ENCODE measurements at regions not wholly inside any gene's neighbourhood (a gene's known extent, or its start where the extent isn't known, plus 50 kb on each side); places are given as distances from the start of the nearest gene placed in this dataset.

DNA sequence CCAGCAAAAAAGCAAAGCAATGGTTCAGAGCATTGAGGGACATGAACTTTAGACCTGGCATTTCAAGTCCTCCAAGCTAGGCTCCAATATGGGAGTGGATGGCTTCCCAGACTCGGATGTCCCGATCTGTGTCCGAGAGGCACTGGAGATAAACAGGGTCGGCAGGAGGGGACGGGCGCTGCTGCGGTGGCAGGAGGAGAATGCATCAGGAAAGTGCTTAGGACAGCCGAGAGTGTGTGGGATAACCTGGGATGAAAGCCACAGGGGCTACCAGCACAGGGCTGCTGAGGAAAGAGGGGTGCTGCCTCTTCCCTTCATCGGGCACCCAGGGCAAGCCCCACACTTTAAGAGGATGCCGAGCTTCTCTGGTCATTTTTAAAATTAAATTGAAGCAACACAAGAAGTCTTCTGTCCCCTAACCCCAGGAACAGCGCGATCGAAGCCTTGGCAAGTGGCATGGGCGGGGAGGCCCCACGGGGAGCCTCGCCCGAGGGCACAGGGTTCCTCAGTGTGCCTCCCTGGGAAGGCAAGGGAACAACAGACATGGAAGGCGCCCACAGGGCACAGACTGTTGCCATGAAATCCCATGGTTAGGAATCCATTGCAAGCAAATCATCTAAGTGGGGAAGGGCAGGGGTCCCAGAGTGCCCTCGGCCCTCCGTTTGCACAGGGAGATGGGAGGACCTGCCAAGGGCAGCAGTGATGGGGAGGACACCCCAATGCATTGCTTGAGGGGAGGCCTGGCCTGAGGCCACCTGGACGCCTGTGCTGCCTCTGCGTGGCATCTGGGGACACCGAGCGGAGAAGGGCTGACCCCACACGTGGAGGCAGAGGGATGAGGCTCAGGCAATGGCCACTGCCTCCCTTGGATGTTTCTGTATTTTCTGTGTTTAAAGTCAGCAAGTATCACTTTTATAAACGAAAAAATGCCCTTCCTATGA, 78.5 kb upstream of the GPC1 start:
- Mint-ChIP-seq H3K27ac (ENCODE audit: unreplicated experiment) (no peak overlapping the region), H3K27me3 (ENCODE audit: unreplicated experiment) (peaks cover 6% of the 10 kb centered on the region), H3K4me1 (ENCODE audit: unreplicated experiment) (no peaks in the 10 kb centered on the region), H3K4me3 (ENCODE audit: unreplicated experiment) (no peak overlapping the region), H3K9me3 (ENCODE audit: unreplicated experiment) (peaks cover 12% of the 10 kb centered on the region), H3K36me3 (ENCODE audit: low read depth, unreplicated experiment) (peaks cover 8% of the 10 kb centered on the region)
- TF ChIP-seq, protein P1, sequence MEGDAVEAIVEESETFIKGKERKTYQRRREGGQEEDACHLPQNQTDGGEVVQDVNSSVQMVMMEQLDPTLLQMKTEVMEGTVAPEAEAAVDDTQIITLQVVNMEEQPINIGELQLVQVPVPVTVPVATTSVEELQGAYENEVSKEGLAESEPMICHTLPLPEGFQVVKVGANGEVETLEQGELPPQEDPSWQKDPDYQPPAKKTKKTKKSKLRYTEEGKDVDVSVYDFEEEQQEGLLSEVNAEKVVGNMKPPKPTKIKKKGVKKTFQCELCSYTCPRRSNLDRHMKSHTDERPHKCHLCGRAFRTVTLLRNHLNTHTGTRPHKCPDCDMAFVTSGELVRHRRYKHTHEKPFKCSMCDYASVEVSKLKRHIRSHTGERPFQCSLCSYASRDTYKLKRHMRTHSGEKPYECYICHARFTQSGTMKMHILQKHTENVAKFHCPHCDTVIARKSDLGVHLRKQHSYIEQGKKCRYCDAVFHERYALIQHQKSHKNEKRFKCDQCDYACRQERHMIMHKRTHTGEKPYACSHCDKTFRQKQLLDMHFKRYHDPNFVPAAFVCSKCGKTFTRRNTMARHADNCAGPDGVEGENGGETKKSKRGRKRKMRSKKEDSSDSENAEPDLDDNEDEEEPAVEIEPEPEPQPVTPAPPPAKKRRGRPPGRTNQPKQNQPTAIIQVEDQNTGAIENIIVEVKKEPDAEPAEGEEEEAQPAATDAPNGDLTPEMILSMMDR (IDR thresholded peaks at IDR 0.05; ENCODE audit: unreplicated experiment), result no peak
- DNase-seq (ENCODE audit: low spot score), result no peak

GRCh38 chr2:240357641-240358012, 77.8 kb upstream of the GPC1 start:
- Mint-ChIP-seq H3K9me3 (ENCODE audit: unreplicated experiment) (peaks cover 12% of the 10 kb centered on the region), H3K4me1 (ENCODE audit: unreplicated experiment) (no peaks in the 10 kb centered on the region), H3K36me3 (ENCODE audit: low read depth, unreplicated experiment) (peaks cover 8% of the 10 kb centered on the region), H3K4me3 (ENCODE audit: unreplicated experiment) (no peak overlapping the region), H3K27ac (ENCODE audit: unreplicated experiment) (no peak overlapping the region), H3K27me3 (ENCODE audit: unreplicated experiment) (peaks cover 6% of the 10 kb centered on the region)
- TF ChIP-seq, protein P1 (IDR thresholded peaks at IDR 0.05; ENCODE audit: unreplicated experiment), result no peak
- no peak for DNase-seq (ENCODE audit: low spot score)

GRCh38 chr2:240358080-240358479, 77.4 kb upstream of the GPC1 start:
- Mint-ChIP-seq H3K36me3 (ENCODE audit: low read depth, unreplicated experiment) (peaks cover 8% of the 10 kb centered on the region), H3K4me3 (ENCODE audit: unreplicated experiment) (no peak overlapping the region), H3K27me3 (ENCODE audit: unreplicated experiment) (peaks cover 6% of the 10 kb centered on the region), H3K4me1 (ENCODE audit: unreplicated experiment) (no peaks in the 10 kb centered on the region), H3K9me3 (ENCODE audit: unreplicated experiment) (peaks cover 12% of the 10 kb centered on the region), H3K27ac (ENCODE audit: unreplicated experiment) (no peak overlapping the region)
- no peak for DNase-seq (ENCODE audit: low spot score)
- TF ChIP-seq, protein P1 (IDR thresholded peaks at IDR 0.05; ENCODE audit: unreplicated experiment), result no peak

GRCh38 chr2:240358821-240359397, 76.6 kb upstream of the GPC1 start:
- TF ChIP-seq, protein P1 (IDR thresholded peaks at IDR 0.05; ENCODE audit: unreplicated experiment), result no peak
- Mint-ChIP-seq H3K4me1 (ENCODE audit: unreplicated experiment) (no peaks in the 10 kb centered on the region), H3K4me3 (ENCODE audit: unreplicated experiment) (no peak overlapping the region), H3K36me3 (ENCODE audit: low read depth, unreplicated experiment) (peaks cover 8% of the 10 kb centered on the region), H3K9me3 (ENCODE audit: unreplicated experiment) (peaks cover 12% of the 10 kb centered on the region), H3K27ac (ENCODE audit: unreplicated experiment) (no peak overlapping the region), H3K27me3 (ENCODE audit: unreplicated experiment) (peaks cover 8% of the 10 kb centered on the region)
- no peak for DNase-seq (ENCODE audit: low spot score)

GRCh38 chr2:240359695-240360094, 75.8 kb upstream of the GPC1 start:
- Mint-ChIP-seq H3K36me3 (ENCODE audit: low read depth, unreplicated experiment) (peaks cover 8% of the 10 kb centered on the region), H3K4me3 (ENCODE audit: unreplicated experiment) (no peak overlapping the region), H3K4me1 (ENCODE audit: unreplicated experiment) (no peaks in the 10 kb centered on the region), H3K27me3 (ENCODE audit: unreplicated experiment) (peaks cover 10% of the 10 kb centered on the region), H3K9me3 (ENCODE audit: unreplicated experiment) (peaks cover 12% of the 10 kb centered on the region), H3K27ac (ENCODE audit: unreplicated experiment) (no peak overlapping the region)
- TF ChIP-seq, protein P1 (IDR thresholded peaks at IDR 0.05; ENCODE audit: unreplicated experiment), result no peak
- no peak for DNase-seq (ENCODE audit: low spot score)
